LNCaP clone FGC (cell line): ENCODE measurements at regions not wholly inside any gene's neighbourhood (a gene's known extent, or its start where the extent isn't known, plus 50 kb on each side); places are given as distances from the start of the nearest gene placed in this dataset.
"Not testable (repeated sequence)": the region's sequence is repeated elsewhere in the genome, so short reads cannot be mapped to it uniquely, and the experiment has no call there.

ENCODE experiments used
- DNase-seq: peaks from one replicate; pipeline ENCODE4 v3.0.0-alpha.2; 2011; ENCODE audit warnings: low read depth
- H3K4me3 ChIP-seq: 2 replicates; pipeline ENCODE4 v1.5.1; 2011; ENCODE audit warnings: mild to moderate bottlenecking, low read depth, low read length, control low read depth
- TF ChIP-seq, protein P1 (sequence below): IDR thresholded peaks from 2 replicates; pipeline ENCODE4 v1.5.1; 2012; ENCODE audit warnings: mild to moderate bottlenecking; ENCODE audit not compliant: control insufficient read depth, insufficient read depth; ENCODE audit errors: extremely low read depth

DNA sequence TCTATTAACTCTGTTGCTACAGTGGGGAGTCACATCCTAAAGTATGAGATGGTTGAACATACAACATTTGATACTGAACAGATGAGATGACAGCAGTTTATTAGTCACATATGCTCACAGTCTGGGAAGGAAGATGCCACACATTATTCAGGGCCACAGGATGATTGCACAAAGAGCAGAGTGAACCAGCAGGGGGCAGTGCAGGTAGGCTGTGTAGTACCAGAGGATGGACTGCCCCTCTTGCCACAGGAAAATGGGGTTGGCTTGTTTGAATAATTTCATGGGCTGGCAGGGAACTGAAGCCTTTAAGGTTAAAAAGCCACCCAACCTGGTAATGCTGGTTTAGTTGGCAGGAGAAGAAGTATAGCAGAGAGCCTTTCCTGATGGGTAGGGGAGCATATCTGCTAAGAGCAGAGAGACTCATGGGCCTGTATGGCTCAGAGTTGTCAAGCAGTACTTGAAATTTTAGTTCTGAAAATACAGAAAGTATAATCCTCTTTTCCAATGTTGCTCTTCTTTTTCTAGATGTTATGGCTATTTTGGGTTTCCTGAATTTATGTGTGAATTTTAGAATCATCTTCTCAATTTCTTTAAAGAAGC, 180.4 kb upstream of the B3GAT1 start:
- no peak overlapping the region for H3K4me3 ChIP-seq
- peak; percentile 52 for DNase-seq
- TF ChIP-seq, protein P1, sequence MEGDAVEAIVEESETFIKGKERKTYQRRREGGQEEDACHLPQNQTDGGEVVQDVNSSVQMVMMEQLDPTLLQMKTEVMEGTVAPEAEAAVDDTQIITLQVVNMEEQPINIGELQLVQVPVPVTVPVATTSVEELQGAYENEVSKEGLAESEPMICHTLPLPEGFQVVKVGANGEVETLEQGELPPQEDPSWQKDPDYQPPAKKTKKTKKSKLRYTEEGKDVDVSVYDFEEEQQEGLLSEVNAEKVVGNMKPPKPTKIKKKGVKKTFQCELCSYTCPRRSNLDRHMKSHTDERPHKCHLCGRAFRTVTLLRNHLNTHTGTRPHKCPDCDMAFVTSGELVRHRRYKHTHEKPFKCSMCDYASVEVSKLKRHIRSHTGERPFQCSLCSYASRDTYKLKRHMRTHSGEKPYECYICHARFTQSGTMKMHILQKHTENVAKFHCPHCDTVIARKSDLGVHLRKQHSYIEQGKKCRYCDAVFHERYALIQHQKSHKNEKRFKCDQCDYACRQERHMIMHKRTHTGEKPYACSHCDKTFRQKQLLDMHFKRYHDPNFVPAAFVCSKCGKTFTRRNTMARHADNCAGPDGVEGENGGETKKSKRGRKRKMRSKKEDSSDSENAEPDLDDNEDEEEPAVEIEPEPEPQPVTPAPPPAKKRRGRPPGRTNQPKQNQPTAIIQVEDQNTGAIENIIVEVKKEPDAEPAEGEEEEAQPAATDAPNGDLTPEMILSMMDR = peak; percentile 96

DNA sequence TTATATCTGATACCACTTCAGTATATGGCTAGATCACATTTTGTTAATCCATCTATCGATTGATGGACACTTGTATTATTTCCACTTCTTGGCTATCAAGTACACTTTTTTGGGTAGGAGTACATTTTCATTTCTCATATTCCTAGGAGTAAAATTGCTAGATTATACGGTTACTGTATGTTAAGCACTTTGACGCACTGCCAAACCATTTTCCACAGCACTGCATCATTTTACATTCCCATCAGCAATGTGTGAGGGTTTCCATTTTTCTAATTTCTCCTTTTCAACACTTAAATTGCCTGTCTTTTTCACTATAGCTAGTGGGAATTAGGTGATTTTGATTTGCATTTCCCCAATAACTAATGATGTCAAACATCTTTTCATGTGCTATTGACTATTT, 179.3 kb upstream of the B3GAT1 start:
- no peak overlapping the region for H3K4me3 ChIP-seq
- no peak for DNase-seq
- TF ChIP-seq, protein P1 = no peak

DNA sequence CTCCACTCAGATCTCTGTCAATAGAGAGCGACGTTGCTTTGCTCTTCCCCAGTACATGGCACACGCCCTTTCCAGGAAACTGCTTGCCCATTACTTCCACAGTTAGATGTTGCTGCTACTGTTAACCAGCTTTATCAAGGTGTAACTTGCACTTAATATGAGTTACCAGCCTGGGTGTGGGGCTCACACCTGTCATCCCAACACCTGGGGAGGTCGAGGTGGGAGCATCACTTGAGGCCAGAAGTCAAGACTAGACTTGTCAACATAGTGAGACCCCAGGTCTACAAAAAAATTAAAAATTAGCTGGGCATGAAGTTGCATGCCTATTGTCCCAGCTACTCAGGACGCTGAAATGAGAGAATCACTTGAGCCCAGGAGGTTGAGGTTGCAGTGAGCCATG, 177.1 kb upstream of the B3GAT1 start:
- no peak for DNase-seq
- no peak overlapping the region for H3K4me3 ChIP-seq
- TF ChIP-seq, protein P1 = no peak

DNA sequence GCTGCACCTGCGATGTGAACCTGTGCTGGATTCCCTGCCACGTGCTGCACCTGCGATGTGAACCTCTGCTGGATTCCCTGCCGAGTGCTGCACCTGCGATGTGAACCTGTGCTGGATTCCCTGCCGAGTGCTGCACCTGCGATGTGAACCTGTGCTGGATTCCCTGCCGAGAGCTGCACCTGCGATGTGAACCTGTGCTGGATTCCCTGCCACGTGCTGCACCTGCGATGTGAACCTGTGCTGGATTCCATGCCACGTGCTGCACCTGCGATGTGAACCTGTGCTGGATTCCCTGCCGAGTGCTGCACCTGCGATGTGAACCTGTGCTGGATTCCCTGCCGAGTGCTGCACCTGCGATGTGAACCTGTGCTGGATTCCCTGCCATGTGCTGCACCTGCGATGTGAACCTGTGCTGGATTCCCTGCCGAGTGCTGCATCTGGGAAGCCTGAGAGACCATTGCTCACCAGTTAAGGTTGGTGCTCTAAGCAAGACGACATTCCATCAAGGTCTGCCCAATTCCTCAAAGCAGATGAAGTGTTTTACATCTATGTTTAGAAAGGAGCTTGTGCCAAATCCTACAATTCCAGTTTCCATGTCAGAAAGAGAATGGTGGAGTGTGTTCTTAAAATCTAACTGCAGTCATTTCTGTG, 176.5 kb upstream of the B3GAT1 start:
- not testable (repeated sequence) for H3K4me3 ChIP-seq, DNase-seq

DNA sequence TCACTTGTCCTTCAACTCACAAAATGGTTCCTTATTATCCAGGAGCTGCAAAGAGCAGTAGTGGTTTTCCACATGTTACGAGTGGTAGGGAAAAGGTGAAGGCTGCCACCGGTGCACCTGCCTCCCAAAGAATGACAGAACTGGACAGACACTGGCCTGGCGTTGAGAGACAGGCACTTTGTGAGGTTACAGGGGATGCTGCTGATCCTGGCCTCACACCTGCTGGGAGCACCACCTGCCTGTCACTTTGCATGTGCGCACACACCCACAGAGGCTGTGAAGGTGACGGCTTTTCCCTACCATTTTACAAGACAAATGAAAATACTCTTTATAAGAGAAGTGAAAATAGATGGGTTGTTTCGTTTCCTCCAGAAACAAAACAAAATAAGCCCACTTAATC, 175.3 kb upstream of the B3GAT1 start:
- no peak for DNase-seq
- no peak overlapping the region for H3K4me3 ChIP-seq
- TF ChIP-seq, protein P1 = no peak

DNA sequence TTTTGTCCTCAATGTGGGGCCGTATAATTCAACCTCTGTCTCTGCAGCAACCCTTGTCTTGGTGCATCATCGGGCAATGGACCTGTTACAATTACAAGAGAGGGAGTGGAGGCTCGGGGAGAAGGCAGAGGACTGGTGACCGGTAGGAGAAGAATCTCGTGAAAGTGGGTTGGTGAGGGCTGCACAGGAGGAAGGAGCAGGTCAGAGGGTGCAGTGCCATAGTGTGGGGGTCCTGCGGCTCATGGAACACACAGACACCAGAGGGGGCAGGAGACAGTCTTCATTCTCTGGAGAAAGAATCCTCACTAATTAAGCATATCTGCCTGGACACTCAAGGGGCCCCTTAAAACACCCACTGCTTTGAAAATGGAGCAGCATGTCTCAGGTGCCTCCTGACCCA, 174.7 kb upstream of the B3GAT1 start:
- TF ChIP-seq, protein P1 = no peak
- no peak overlapping the region for H3K4me3 ChIP-seq
- DNase-seq = no peak

DNA sequence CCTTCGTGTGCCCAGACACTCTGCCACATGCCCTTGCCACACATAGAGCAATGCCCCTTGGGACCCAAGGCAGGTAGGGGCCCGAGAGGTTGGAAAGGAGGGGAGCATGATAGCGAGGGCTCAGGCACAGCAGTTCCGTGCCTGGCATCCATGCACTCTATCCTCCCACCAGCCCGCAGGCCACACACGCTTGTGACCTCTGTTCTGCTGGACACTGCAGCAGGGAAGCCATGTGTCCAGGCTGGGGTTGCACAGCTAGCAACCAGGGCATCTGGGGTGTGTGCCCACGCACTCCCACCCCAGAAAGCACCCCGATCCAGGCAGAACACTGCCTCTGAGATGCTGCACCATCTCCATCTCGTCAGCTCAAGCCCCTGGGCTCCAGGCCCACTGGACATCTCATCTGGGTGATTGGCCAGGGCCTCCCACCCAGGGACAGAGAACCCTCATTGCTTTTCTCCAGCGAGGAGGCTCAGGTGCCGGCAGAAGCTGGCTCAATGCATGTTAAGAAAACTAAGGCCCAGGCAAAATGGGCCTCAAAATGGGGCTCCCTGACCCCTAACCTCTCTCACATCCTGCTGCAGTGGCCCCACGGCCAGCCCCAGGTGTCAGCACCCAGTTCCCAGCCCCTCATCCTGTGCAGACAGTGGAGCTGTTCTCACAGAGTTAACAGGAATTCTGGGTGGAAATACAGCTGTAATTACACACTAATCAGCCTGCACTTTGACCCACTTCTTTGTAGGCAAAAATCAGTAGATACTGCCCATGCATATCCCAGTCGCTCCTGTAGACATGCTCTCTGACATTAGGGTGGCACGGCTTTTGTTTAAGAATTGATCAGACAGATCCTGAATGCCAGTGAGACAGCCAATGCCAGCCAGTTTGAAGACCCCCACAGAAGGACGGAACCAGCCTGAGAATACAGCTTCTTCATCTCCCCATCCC, 173.9 kb upstream of the B3GAT1 start:
- no peak overlapping the region for H3K4me3 ChIP-seq
- TF ChIP-seq, protein P1 = no peak
- no peak for DNase-seq
